ENCODE measurements at regions not wholly inside any gene's neighbourhood (a gene's known extent, or its start where the extent isn't known, plus 50 kb on each side); places are given as distances from the start of the nearest gene placed in this dataset.

GRCh38 chr3:182268711-182269110 is 524.6 kb upstream of the ATP11B start:
- no peak for TF ChIP-seq POLR2AphosphoS5 (IDR thresholded peaks at IDR 0.05; ENCODE audit: low read depth, low read length)
- no peak for TF ChIP-seq TAF1 (IDR thresholded peaks at IDR 0.05; ENCODE audit: borderline replicate concordance, low read depth, low read length)
- TF ChIP-seq POLR2A (IDR thresholded peaks at IDR 0.05; ENCODE audit: low read depth, low read length), result no peak

All from GM12892 (cell line).